ENCODE measurements at regions not wholly inside any gene's neighbourhood (a gene's known extent, or its start where the extent isn't known, plus 50 kb on each side); places are given as distances from the start of the nearest gene placed in this dataset.

- TF ChIP-seq, protein P1, sequence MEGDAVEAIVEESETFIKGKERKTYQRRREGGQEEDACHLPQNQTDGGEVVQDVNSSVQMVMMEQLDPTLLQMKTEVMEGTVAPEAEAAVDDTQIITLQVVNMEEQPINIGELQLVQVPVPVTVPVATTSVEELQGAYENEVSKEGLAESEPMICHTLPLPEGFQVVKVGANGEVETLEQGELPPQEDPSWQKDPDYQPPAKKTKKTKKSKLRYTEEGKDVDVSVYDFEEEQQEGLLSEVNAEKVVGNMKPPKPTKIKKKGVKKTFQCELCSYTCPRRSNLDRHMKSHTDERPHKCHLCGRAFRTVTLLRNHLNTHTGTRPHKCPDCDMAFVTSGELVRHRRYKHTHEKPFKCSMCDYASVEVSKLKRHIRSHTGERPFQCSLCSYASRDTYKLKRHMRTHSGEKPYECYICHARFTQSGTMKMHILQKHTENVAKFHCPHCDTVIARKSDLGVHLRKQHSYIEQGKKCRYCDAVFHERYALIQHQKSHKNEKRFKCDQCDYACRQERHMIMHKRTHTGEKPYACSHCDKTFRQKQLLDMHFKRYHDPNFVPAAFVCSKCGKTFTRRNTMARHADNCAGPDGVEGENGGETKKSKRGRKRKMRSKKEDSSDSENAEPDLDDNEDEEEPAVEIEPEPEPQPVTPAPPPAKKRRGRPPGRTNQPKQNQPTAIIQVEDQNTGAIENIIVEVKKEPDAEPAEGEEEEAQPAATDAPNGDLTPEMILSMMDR (IDR thresholded peaks at IDR 0.05), result no peak
- TF ChIP-seq POLR2A (IDR thresholded peaks at IDR 0.05), result no peak
Observed at GRCh38 chr10:35890676-35891495, 248.8 kb upstream of the FZD8 start.

Measured in Peyer's patch (tissue), 4 donors.